ENCODE measurements at regions not wholly inside any gene's neighbourhood (a gene's known extent, or its start where the extent isn't known, plus 50 kb on each side); places are given as distances from the start of the nearest gene placed in this dataset.
"Not testable (repeated sequence)": the region's sequence is repeated elsewhere in the genome, so short reads cannot be mapped to it uniquely, and the experiment has no call there.

- DNase-seq = no peak
Observed at GRCh38 chr2:5203134-5203755, 488.9 kb upstream of the SOX11 start.

GRCh38 chr2:5206742-5207141 is 485.4 kb upstream of the SOX11 start:
- not testable (repeated sequence) for DNase-seq

- peak; percentile 5 for DNase-seq
Observed at GRCh38 chr2:5215989-5216607, 476.1 kb upstream of the SOX11 start.

- no peak for DNase-seq
Observed at GRCh38 chr2:5227062-5227699, 465.0 kb upstream of the SOX11 start.

- DNase-seq = no peak
Observed at GRCh38 chr2:5229574-5229973, 462.6 kb upstream of the SOX11 start.

GRCh38 chr2:5230444-5230843 is 461.7 kb upstream of the SOX11 start:
- no peak for DNase-seq

- DNase-seq = no peak
Observed at GRCh38 chr2:5230855-5231254, 461.3 kb upstream of the SOX11 start.

- no peak for DNase-seq
Observed at GRCh38 chr2:5231287-5231686, 460.9 kb upstream of the SOX11 start.

GRCh38 chr2:5234563-5234962 is 457.6 kb upstream of the SOX11 start:
- no peak for DNase-seq

- DNase-seq = no peak
Observed at GRCh38 chr2:5235701-5236100, 456.5 kb upstream of the SOX11 start.

GRCh38 chr2:5236249-5236648 is 455.9 kb upstream of the SOX11 start:
- DNase-seq = no peak

- DNase-seq = no peak
Observed at GRCh38 chr2:5242751-5243150, 449.4 kb upstream of the SOX11 start.

GRCh38 chr2:5250482-5250881 is 441.7 kb upstream of the SOX11 start:
- no peak for DNase-seq

- DNase-seq = no peak
Observed at GRCh38 chr2:5253263-5253662, 438.9 kb upstream of the SOX11 start.

GRCh38 chr2:5254791-5255332 is 437.3 kb upstream of the SOX11 start:
- no peak for DNase-seq

GRCh38 chr2:5263291-5263690 is 428.9 kb upstream of the SOX11 start:
- DNase-seq = peak; percentile 67

- DNase-seq = no peak
Observed at GRCh38 chr2:5264361-5264760, 427.8 kb upstream of the SOX11 start.

GRCh38 chr2:5285061-5285460 is 407.1 kb upstream of the SOX11 start:
- no peak for DNase-seq

- DNase-seq = peak; percentile 12
Observed at GRCh38 chr2:5285872-5286769, 406.1 kb upstream of the SOX11 start.

- no peak for DNase-seq
Observed at GRCh38 chr2:5287558-5288334, 404.4 kb upstream of the SOX11 start.

GRCh38 chr2:5290900-5291546 is 401.2 kb upstream of the SOX11 start:
- DNase-seq = peak; percentile 2

- no peak for DNase-seq
Observed at GRCh38 chr2:5304640-5305039, 387.5 kb upstream of the SOX11 start.
